KG1 (cell line): ENCODE measurements at regions not wholly inside any gene's neighbourhood (a gene's known extent, or its start where the extent isn't known, plus 50 kb on each side); places are given as distances from the start of the nearest gene placed in this dataset.

Experiments
- DNase-seq: peaks from one replicate; lab custom pipeline; 2025; lab: John Stamatoyannopoulos, UW

DNA sequence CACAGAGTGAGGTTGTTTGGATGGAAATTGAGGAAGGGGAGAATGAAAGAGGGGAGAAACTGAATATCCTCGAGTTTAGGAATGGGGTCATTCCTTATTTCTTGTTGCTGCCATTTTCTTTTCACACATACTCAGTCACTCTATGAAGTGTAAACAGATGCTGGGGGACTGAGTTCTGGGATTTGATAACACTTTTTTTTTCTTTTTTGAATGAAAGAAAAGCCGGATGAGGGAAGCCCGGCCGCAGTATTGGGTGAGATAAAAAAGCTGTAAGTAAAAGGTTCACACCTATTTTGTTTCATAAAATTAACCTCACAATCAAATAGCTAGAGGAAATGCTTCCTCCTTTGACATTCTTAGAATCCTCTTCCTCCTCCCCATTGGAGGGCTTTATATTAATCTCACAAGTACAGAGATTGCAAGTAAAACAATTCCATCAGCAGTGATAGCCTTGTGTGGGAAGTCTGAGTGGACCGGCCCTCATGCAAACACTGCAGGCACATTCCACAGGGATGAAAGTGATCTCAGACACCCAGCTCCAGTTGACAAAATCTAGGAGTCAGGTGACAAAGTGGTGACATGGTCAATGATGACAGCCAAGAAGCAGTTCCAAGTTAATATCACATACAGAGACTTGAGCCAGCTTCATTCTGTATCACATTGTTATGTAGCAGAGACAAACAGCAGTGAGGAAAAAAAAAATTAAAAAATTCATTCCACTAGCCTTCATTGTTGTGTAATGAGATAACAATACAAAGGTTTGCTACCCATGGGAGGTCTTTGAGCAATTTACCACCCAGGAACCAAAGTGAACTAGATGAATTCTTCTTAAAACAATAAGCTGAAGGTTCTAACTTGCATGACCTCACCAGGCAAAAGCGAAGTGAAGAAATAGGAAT is 391.1 kb upstream of the HSF2 start:
- DNase-seq: no peak

DNA sequence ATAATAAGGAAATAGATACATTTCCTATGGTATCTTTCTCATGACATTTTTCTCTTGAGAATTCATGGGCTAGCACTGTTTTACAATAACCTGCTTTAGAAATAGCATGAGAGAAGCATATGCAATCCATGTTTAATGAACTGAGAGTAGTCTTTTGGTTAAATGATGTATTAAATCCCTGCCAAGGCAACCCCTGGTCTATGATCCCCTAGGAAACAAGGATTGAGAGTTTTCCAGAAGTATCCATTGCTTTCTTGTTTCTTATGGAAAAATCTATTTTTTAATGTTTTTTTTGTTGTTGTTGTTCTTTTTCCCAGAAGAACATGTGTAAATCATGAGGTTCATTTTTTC is 390.5 kb upstream of the HSF2 start:
- no peak for DNase-seq

DNA sequence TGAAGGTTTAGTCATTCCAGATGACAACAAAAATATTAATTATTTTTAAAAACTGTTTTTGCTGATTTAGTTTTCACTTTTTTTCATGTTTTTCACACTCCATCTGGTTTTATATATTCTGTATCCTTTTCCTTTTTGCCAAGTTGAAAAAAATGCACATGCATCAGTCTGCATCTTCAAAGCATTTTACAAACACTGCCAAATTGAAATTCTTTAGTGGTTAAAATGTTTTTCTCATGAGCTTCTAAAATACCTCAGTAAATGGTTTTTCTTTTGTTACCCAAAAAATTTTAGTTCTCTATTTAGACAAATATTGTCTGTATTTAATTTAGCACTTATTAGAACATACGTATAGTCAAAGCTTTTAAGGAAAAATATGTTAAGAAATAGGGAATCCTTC is 386.9 kb upstream of the HSF2 start:
- DNase-seq: no peak

DNA sequence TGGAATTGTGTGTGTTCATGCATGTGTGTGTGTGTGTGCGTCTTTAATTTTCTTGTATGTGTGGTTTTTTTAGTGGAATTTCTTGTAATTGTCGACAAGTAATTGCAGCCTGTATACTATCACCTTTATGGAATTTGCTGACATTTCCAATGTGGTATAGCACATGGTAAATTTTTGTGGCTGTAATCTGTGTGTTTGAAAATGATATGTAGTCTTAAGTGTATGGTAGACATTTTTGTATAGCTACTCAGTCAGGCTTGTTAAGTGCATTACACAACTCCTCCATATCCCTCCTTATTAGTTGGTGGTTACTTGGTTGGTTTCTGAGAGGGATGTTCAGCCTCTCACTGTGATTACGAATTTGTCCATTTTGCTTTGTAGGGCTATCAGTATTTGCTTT is 384.5 kb upstream of the HSF2 start:
- no peak for DNase-seq

DNA sequence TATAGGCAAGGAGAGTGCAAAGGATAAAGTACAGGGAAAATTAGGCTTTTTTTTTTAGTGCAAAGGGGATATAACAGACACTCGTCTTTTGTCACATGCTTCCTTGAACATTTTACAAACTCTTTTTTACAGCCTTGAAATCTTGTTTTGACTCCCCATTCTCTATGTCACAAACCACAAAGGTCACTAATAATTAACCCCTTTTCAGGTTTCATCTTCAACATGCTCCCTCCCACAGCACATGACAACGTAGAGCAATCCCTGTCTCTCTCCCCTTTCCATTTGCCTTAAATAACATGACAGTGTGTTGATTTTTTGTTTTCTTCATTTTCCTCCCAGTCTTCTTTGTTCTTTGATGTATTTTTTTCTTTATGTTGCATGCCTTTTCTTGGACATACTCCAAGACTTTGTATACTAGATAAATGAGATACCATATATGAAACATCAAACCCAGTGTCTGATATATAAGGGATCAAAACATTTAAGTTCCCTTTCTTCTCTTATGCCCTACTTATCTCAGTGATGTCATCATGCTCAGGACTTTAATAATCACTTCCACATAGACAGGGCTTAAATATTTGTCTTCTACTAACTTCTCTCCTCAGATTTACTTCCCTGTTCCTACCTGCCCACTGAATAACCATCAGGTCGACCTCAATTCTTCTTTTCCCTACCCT is 378.7 kb upstream of the HSF2 start:
- no peak for DNase-seq

DNA sequence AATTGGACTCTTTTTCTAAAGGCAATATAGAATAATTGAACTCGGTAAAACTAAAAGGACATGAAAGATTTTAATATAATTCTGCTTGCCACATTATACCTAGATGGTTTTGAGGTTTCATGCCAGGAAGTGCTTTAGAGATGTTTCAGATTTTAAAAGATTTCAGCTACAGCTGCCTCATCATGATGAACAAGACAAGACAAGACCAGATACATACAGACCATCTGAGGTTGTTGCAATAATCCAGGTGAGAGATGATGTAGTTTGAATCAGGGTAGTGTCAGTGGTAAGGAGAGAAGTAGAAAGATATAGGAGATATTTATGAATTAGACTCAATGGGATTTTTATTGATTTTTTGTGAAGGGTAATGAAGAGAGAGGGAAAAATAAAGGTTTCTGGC is 374.3 kb upstream of the HSF2 start:
- no peak for DNase-seq

DNA sequence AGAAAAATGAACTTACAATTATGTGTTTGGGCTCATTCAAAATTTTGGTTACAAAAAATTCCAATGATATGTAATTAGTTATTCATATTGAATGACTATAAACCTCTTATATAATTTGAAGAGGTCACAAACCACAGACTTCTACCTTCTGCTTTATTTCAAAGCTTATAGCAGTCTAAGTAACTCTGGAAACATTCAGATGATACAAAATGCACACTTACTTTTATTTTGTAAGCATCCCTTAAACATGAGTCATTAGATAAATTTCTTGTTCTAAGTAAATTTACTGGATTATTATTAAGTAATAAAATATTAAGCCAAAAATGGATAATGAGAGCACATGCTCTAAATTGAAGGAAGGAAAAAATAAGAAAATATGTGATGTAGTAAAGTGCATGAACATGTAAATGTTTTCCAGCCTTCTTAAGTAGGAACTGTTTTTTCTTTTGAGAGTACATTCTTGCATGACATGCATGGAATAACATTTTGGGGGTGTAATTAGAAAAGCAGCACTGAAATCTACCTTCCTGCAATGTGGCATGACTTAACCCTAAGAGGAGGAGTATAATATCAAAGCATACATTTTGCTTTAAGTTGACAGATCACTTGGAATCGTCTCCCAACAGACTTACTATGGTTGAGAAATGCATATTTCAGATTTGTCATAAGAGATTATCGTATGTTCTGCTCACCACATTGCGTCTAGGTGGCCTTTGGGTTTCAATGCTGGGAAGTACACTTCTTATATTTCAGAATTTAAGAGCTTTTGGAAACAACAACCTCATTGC is 372.7 kb upstream of the HSF2 start:
- no peak for DNase-seq

DNA sequence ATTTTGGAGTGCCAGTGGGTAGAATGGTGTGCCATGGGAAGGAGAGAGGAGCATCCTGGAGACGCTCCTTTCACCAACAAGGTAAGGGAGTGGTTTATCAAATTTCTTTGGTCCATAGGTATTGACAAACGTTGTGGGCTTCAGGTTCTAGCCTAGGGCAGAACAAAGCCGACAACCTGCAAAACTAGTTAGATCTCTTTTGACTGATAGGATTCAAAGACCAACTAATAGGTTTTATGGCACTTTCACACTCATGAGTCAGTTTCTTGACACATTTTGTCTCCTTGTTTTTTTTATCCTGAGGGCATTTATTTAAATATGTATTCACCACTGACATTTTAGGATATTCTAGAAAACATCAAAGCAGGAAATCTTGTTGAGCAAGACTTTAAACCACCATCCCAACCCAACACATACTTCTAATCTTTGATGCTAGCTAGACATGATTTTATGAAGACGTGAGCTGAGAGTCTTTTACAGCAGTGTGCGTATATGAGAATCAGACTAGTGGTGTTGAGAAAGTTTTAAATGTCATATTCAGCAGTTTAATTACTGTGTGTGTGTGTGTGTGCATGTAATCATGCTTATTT is 370.4 kb upstream of the HSF2 start:
- no peak for DNase-seq

DNA sequence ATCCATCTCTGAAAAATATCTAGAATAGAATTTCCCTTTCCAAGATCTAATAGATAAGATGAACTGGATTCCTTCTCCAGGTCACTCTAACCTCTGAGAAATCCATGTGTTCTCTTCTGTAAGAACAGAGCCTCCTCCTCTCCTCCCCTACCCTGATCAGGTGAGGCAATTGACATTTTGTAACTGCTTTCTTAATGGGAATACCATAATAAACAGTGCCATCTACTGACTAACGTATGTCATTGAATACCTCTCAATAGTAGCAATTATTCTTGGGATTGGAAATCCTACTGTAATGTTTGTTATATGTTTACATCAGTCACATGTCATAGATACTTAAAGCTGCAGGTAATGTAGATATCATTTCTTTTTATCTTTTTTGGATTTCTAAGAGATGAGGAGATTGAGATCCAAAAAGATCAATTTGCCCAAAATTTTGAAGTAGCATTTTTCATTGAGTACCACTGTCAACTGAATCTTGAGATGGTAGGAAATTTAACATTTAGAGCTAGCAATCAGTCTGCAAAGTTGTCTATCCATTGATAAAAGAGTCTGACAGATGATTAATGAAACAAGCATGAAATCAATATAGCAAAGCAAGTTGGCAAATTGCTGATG is 365.8 kb upstream of the HSF2 start:
- no peak for DNase-seq

DNA sequence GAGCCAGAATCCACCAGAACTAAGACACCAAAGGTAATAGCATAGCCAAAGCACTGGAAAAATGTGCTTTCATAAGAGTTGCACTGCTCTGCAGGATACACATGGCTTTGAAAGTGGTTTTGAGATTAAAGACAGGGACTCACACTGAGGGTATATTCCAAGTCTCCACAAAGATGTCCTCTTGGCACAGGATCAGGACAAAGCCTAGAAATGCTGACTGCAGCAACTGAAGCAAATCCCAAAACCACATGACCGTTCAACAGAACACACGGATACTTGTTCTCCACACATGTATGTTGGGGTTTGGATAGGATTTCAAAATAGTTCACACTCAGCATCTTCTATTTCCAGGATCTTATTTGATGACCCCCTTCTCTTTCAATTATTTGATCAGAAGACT is 364.3 kb upstream of the HSF2 start:
- no peak for DNase-seq

DNA sequence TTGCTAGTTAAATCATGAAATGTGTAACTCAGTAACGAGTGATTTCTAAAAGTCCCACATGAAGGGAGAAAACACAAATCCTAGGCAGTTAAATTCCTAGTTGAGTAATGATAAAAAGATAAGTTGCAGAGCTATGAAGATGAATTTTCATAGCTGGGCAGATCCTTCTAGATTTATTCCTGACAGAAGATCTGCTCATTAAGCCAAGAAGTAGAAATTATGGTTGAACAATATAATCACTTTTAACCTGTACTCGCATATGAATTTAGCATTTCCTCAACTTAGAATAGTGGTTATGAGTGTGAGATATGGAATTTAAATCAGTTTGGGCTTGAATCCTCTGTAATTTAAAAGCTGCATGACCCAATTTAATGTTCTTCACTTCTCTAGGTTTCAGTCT is 359.2 kb upstream of the HSF2 start:
- DNase-seq: no peak

DNA sequence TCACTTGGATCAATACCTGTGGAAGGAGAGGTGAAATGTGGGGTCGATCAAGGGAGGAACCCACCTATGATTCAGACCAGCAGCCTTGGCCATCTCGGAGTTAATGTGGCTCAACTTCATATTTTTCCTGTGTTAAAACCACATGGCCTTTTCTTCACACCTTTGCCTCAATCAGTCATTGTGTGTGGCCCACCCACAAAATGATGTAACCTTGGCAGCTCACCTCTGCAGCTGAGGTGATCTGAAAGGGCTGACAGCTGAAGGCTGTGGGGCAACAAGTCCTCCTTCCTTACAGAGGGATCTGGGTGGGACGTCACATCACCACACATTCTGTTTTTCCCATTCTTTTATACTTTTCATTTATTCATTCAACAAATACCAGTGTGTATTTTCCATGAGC is 357.1 kb upstream of the HSF2 start:
- no peak for DNase-seq

DNA sequence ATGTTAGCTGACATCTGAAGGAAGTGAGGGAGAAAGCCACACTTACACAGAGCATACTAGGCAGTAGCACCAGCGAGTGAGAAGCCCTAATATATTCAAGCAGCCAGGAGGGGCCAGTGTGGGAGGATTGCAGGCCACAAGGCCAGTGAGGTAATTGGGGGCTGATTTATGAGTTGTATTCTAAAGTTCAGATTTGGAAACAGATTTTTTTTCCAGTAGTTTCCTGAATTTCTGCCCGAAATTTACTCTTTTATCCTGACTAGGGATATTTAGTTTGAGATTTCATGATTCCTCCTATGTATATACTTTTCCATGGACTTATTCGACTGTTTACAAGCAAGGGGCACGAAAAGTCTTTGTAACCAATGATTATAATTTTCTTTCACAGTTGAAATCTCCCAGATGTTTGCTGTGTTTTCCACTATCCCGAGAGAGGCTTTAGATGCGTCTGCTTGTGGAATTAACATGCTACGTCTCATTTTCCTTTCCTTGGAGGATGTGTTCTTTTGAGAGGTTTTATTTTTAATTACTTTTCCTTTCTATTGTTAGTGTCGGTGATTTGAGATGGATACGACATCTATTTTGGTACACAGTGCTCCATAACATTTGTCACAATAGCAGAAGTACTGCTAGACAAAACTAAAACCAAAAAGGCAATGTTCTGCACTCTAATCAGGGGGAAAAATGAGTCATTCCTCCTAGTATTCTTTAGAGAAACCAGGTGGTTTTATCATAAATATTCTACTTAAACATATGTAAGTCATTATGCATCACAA is 356.3 kb upstream of the HSF2 start:
- no peak for DNase-seq

DNA sequence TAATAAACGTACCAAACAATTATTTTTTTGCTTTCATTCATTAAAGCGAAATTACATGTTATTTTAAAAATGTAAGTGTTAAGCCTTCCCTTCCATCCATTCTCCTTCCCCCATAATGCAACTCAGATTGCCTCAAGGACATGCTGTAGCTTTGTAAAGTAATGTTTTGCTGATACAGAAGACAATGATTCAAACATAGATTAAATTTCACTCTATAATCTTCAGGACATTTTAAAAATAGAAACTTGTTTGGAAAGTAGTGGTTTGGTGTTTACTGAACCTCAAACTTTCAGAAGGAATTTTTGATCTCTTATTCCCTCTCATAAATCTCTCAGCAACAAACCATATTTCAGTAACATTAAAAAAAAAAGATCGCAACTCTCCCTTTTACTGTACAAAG is 350.9 kb upstream of the HSF2 start:
- DNase-seq: no peak

DNA sequence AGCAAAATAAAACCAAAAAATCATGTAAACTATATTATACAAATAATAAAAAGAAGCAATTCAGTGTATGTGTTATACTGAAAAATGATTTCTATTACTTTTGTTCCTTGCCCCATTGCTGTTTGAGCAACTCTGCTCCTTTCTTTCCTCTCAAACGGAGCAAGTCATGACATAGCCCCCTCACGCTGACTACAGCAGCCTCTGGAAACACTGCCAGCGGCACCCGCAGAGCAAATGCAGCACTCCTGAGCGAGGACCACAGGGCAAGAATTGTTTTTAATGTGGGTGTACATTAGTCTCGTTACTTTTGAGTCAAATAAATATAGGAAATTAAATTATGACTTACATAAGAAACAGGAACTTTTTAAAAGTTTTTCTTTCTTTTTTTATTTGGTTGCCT is 350.1 kb upstream of the HSF2 start:
- no peak for DNase-seq

DNA sequence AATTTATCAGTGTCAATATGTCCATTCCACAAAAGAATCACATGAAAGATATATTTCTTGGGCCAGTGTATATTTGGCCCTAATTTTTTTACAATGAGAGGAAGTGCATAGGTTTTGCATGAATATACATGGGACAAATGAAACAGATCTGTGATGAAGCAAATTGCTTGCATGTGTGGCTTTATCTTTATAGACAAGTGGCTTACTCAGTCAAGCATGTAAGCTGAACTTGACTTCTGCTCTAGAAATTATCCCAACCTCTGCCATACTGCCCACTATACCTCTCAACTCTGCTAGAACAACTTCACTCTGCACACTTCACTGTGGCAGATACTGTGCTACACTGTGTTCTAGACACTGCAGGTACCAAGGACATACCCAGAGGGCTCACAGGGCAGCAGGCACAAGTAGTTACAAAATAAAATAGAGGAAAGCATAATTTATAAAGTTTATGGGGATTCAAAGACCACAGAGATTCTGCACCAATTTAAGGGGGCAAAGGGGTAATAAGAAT is 349.2 kb upstream of the HSF2 start:
- no peak for DNase-seq

DNA sequence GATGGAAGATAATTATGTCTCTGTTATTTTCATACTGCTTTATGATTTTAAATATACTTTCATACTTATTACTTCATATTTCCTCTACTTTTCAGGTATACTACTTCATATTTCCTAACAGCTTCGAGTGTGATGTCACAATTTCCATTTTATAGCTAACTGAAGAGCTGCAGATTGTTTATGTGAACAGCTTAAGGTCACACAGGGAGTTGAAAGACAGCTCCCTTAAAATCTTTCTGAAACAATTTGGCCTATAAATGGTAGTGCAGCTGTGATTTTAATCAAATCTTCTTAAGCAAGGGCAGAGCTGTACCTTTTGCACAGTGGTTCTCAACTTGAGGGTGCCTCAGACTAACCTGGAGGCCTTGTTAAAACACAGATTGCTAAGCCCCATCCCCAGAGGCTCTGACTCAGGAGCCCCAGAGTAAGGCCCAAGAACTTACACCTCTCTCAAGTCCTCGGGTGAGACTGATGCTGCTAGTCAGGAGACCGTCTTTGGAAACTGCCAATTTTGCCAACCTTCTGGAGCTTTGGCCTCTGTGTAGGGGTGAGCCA is 347.0 kb upstream of the HSF2 start:
- DNase-seq: no peak

DNA sequence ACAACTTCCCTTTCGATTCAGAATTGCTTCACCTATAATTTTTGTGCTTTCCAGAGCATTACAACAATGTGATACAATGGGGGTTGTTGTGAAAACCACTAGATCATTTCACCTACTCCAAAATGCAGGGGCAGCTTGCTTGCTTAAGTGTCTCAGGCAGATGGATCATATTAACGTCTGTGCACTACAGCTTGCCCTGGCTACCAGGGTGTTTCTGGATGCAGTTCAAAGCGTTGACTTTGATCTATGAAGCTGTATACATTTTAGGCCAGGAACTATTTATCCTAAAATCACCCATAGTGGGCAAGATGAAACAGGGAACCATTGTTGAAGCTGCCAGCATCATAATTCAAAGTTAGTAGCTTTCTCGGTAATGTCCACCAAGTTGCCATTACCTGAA is 339.5 kb upstream of the HSF2 start:
- DNase-seq: no peak

DNA sequence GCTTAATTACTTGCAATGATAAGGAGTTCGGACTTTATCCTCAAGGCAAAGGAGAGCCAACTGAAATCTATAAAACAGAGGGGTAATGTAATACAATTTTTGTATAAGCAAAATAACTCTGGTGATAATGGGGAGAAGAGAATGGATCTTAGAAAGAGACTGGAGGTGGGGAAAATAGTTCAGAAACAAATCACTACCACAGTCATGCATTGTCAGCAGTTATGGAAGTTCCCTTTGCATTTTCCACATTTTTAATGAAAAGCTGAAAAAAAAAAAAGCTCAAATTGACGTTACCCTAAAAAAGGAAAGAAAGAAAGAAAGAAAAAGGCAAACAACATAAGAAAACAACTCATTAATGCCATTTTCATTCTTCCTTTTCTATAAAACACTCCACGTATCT is 337.6 kb upstream of the HSF2 start:
- DNase-seq: no peak

DNA sequence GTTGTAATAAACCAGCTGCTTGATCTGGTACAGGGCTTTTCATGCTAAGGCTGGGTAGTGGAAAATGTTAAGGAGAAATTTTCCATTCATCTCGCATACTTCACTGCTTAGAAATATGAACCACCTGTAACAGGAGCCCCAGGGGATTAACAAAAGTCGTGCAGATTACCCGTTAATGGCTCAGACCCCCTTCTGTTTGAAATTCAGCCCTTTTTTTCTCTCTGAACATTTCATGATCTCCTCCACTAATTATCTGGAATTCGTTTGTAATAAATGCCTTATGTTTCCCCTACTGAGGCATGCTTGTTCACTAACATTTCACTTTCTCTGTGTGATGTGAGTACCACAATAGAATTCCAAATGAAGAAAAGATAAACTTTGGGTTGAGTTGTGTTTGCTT is 336.4 kb upstream of the HSF2 start:
- DNase-seq: no peak

DNA sequence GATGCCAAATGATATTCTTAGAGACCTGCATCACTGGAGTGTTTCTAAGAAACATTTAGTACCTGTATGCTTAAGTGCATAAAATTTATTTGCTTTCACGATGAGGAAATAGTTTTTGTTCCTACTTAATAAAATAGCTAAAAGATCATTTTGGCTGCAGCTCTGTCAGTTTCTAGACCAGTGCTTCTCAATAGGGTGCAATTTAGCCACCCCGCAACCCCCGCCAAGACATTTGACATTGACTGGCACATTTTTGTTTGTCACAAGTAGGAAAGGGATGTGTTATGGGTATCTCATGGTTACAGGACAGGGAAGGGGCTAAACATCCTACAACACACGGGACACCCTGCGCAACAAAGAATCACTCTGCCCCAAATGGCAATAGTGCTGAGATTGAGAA is 335.7 kb upstream of the HSF2 start:
- DNase-seq: no peak
